ENCODE measurements at regions not wholly inside any gene's neighbourhood (a gene's known extent, or its start where the extent isn't known, plus 50 kb on each side); places are given as distances from the start of the nearest gene placed in this dataset.

DNA sequence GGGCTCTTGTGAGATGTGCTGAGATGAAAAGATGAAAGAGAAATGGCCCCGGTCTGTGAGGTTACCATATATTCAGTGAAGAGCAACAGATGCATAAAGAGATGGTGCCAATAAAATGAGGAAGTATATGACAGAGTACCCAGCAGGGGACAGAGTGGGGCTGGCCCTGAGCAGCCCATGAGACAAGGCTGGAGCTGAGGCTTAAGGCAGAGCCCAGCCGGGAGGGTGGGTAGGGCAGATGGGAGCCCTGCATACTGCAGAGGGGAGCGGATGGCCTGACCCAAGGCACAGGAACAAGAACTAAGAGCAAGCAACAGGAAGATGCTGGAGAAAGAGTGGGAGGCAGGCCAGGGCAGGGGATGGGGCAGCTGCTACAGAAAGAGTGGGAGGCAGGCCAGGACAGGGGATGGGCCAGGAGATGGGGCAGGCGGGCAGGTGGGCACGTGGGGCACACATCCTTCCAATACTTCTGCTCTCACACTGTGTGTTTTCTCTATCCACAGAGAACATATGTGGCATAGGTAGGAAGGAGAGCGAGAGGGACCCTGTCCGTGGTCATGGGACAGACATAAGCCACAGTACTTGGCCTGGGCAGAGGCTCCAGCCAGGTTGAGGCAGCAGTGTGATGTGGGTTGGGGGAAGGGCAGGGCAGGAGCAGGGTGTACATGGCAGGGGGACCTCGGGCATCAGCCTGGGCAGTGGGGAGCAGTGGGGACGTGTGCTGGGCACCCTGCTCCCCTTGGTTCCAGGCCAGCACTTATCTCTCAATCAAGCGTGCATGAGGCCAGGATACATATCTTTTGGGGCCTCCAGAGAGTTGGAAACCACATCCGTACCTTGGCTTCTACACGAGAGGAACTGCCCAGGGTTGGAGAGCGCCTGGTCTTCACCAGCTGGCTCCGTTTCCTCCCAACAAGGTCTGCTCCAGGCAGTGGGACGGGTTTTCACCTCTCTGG is 91.6 kb upstream of the IKZF1 start:
- Histone ChIP-seq H3K27me3 (ENCODE audit: control insufficient read depth in 2 of 2, insufficient read depth in 2 of 2, low read length in 2 of 2) (no peaks in the 10 kb centered on the region), H3K27ac (ENCODE audit: insufficient read depth, low read depth, low read length) (no peak overlapping the region), H4K20me1 (replicated peaks; ENCODE audit: control insufficient read depth, extremely low read depth, insufficient read depth, low read length) (no peaks in the 10 kb centered on the region), H3K36me3 (ENCODE audit: control insufficient read depth in 2 of 2, extremely low read depth in 1 of 2, insufficient read depth in 2 of 2, low read length in 2 of 2) (no peaks in the 10 kb centered on the region), H3K79me2 (ENCODE audit: control insufficient read depth, insufficient read depth, low read length) (no peaks in the 10 kb centered on the region), H2AFZ (ENCODE audit: low read depth, low read length) (no peak overlapping the region), H3K4me3 (replicated peaks in 1 of 3; ENCODE audit: insufficient read depth in 1 of 3, low read depth in 1 of 3, low read length in 3 of 3) (no peak overlapping the region), H3K4me1 (ENCODE audit: control insufficient read depth, extremely low read depth, insufficient read depth, low read length) (no peaks in the 10 kb centered on the region), H3K9ac (replicated peaks; ENCODE audit: extremely low read depth, insufficient read depth, low read length) (no peak overlapping the region), H3K4me2 (ENCODE audit: insufficient read depth, low read length) (no peak overlapping the region), H3K9me1 (replicated peaks; ENCODE audit: control insufficient read depth, extremely low read depth, insufficient read depth, low read length) (no peaks in the 10 kb centered on the region), H3K9me3 (replicated peaks; ENCODE audit: control insufficient read depth, insufficient read depth, low read length) (no peaks in the 10 kb centered on the region)
- no TSS peak for BruUV-seq (replicated peaks)
- DNase-seq (ENCODE audit: low read depth, low spot score) (no peak), FAIRE-seq (no peak)
- no peak for TF ChIP-seq EZH2 (IDR thresholded peaks at IDR 0.05; ENCODE audit: borderline replicate concordance, low read depth, low read length, severe bottlenecking)
- ChIA-PET CTCF (interaction anchor here (2.0 kb wide), 1 partner anchor 8 kb away, joined by 6 read pairs; no protein-coding TSS in a partner anchor), POLR2A (no interaction called here)
- dilution Hi-C loops (cut with MboI; ENCODE audit: extremely low pct_ligation_motif_present, low sequenced_read_pairs) = no loop called here
- intact Hi-C loops (cut with micrococcal nuclease) = no loop called here

DNA sequence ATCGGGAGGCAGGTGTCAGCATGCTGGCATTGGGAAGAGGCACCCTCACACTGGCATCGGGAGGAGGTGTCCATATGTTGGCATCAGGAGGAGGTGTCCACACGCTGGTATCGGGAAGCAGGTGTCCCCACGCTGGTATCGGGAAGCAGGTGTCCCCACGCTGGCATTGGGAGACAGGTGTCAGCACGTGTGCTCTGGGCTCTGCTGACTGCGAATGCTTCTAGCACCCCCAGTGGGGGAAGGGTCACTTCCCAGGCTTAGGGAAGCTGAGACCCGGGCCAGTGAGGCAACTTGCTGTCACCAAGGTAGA is 92.5 kb upstream of the IKZF1 start:
- no peaks in the 10 kb centered on the region for H3K27me3 ChIP-seq (ENCODE audit: control insufficient read depth in 2 of 2, insufficient read depth in 2 of 2, low read length in 2 of 2)
- POLR2A ChIA-PET = no interaction called here
- CTCF ChIA-PET = no interaction called here
- H2AFZ ChIP-seq (ENCODE audit: low read depth, low read length) = no peak overlapping the region
- H3K27ac ChIP-seq (ENCODE audit: insufficient read depth, low read depth, low read length) = no peak overlapping the region
- intact Hi-C loops (cut with micrococcal nuclease) (no loop called here), dilution Hi-C loops (cut with MboI; ENCODE audit: extremely low pct_ligation_motif_present, low sequenced_read_pairs) (no loop called here)
- BruUV-seq (replicated peaks) = no TSS peak
- no peak overlapping the region for H3K4me3 ChIP-seq (replicated peaks in 1 of 3; ENCODE audit: insufficient read depth in 1 of 3, low read depth in 1 of 3, low read length in 3 of 3)
- no peak for TF ChIP-seq JUN (IDR thresholded peaks at IDR 0.05; ENCODE audit: borderline replicate concordance, insufficient read depth, insufficient read length, low read depth)
- no peak for TF ChIP-seq POLR2A (IDR thresholded peaks at IDR 0.05; ENCODE audit: low read depth, low read length)
- TF ChIP-seq, protein P1, sequence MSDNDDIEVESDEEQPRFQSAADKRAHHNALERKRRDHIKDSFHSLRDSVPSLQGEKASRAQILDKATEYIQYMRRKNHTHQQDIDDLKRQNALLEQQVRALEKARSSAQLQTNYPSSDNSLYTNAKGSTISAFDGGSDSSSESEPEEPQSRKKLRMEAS (IDR thresholded peaks at IDR 0.05; ENCODE audit: insufficient read depth, insufficient read length) = no peak
- no peak for TF ChIP-seq FOS (IDR thresholded peaks at IDR 0.05; ENCODE audit: borderline replicate concordance, insufficient read depth, low read length)
- TF ChIP-seq MYC (IDR thresholded peaks at IDR 0.05; ENCODE audit: low read depth, low read length) = no peak
- H3K4me2 ChIP-seq (ENCODE audit: insufficient read depth, low read length) = no peak overlapping the region
- DNase-seq (ENCODE audit: low read depth, low spot score) = no peak
- no peak overlapping the region for H3K9ac ChIP-seq (replicated peaks; ENCODE audit: extremely low read depth, insufficient read depth, low read length)
- no peaks in the 10 kb centered on the region for H4K20me1 ChIP-seq (replicated peaks; ENCODE audit: control insufficient read depth, extremely low read depth, insufficient read depth, low read length)
- FAIRE-seq = no peak
- no peaks in the 10 kb centered on the region for H3K4me1 ChIP-seq (ENCODE audit: control insufficient read depth, extremely low read depth, insufficient read depth, low read length)
- no peaks in the 10 kb centered on the region for H3K79me2 ChIP-seq (ENCODE audit: control insufficient read depth, insufficient read depth, low read length)
- no peaks in the 10 kb centered on the region for H3K9me1 ChIP-seq (replicated peaks; ENCODE audit: control insufficient read depth, extremely low read depth, insufficient read depth, low read length)
- H3K9me3 ChIP-seq (replicated peaks; ENCODE audit: control insufficient read depth, insufficient read depth, low read length) = no peaks in the 10 kb centered on the region
- no peaks in the 10 kb centered on the region for H3K36me3 ChIP-seq (ENCODE audit: control insufficient read depth in 2 of 2, extremely low read depth in 1 of 2, insufficient read depth in 2 of 2, low read length in 2 of 2)

All from endothelial cell of umbilical vein (primary cell).